ENCODE measurements at regions not wholly inside any gene's neighbourhood (a gene's known extent, or its start where the extent isn't known, plus 50 kb on each side); places are given as distances from the start of the nearest gene placed in this dataset.

- Histone ChIP-seq H3K4me3 (no peak overlapping the region), H3K27ac (no peak overlapping the region), H3K27me3 (no peaks in the 10 kb centered on the region), H3K36me3 (no peaks in the 10 kb centered on the region), H3K4me1 (no peaks in the 10 kb centered on the region), H3K9me3 (no peaks in the 10 kb centered on the region)
- in situ Hi-C loops (cut with MboI; ENCODE audit: low sequenced_read_pairs in 4 of 4), result no loop called here
- ATAC-seq (no peak), DNase-seq (no peak)
- TF ChIP-seq CTCF (IDR thresholded peaks at IDR 0.05 in 4 of 5, conservative IDR thresholded peaks at IDR 0.05 in 1 of 5), result no peak
- no peak for TF ChIP-seq POLR2A (IDR thresholded peaks at IDR 0.05)
- intact Hi-C loops (cut with DNase I; ENCODE audit: low total_unique reads), result no loop called here
Observed at GRCh38 chr10:3420527-3421469, 248.2 kb upstream of the PITRM1 start.

GRCh38 chr10:3419719-3420495 lies 247.3 kb upstream of the PITRM1 start:
- Histone ChIP-seq H3K4me3 (no peak overlapping the region), H3K9me3 (no peaks in the 10 kb centered on the region), H3K4me1 (no peaks in the 10 kb centered on the region), H3K27me3 (no peaks in the 10 kb centered on the region), H3K27ac (no peak overlapping the region), H3K36me3 (no peaks in the 10 kb centered on the region)
- TF ChIP-seq CTCF (IDR thresholded peaks at IDR 0.05 in 4 of 5, conservative IDR thresholded peaks at IDR 0.05 in 1 of 5) (no peak), POLR2A (IDR thresholded peaks at IDR 0.05) (no peak)
- in situ Hi-C loops (cut with MboI; ENCODE audit: low sequenced_read_pairs in 4 of 4), result no loop called here
- ATAC-seq (no peak), DNase-seq (no peak)
- intact Hi-C loops (cut with DNase I; ENCODE audit: low total_unique reads), result no loop called here

- Histone ChIP-seq H3K36me3 (no peaks in the 10 kb centered on the region), H3K4me3 (no peak overlapping the region), H3K27me3 (no peaks in the 10 kb centered on the region), H3K27ac (no peak overlapping the region), H3K9me3 (no peaks in the 10 kb centered on the region), H3K4me1 (no peaks in the 10 kb centered on the region)
- intact Hi-C loops (cut with DNase I; ENCODE audit: low total_unique reads) (no loop called here), in situ Hi-C loops (cut with MboI; ENCODE audit: low sequenced_read_pairs in 4 of 4) (no loop called here)
- DNase-seq (no peak), ATAC-seq (no peak)
- TF ChIP-seq CTCF (IDR thresholded peaks at IDR 0.05 in 4 of 5, conservative IDR thresholded peaks at IDR 0.05 in 1 of 5) (no peak), POLR2A (IDR thresholded peaks at IDR 0.05) (no peak)
Observed at GRCh38 chr10:3418926-3419325, 246.3 kb upstream of the PITRM1 start.

- in situ Hi-C loops (cut with MboI; ENCODE audit: low sequenced_read_pairs in 4 of 4), result no loop called here
- Histone ChIP-seq H3K9me3 (no peaks in the 10 kb centered on the region), H3K4me3 (no peak overlapping the region), H3K4me1 (no peaks in the 10 kb centered on the region), H3K27me3 (no peaks in the 10 kb centered on the region), H3K27ac (no peak overlapping the region), H3K36me3 (no peaks in the 10 kb centered on the region)
- intact Hi-C loops (cut with DNase I; ENCODE audit: low total_unique reads), result no loop called here
- TF ChIP-seq POLR2A (IDR thresholded peaks at IDR 0.05), result no peak
- no peak for TF ChIP-seq CTCF (IDR thresholded peaks at IDR 0.05 in 4 of 5, conservative IDR thresholded peaks at IDR 0.05 in 1 of 5)
- ATAC-seq (no peak), DNase-seq (no peak)
Observed at GRCh38 chr10:3418041-3418754, 245.6 kb upstream of the PITRM1 start.

All from gastrocnemius medialis (tissue), 4 donors.